Neural progenitor cell (in vitro differentiated cells): ENCODE measurements at regions not wholly inside any gene's neighbourhood (a gene's known extent, or its start where the extent isn't known, plus 50 kb on each side); places are given as distances from the start of the nearest gene placed in this dataset.

Experiments
- CTCF ChIP-seq: fragments of 200-600 bp; sonication (generic); IDR thresholded peaks from 2 replicates; pipeline ENCODE4 v1.5.1; 2017; ENCODE audit warnings: antibody characterized with exemption, mild to moderate bottlenecking
- EZH2 ChIP-seq: fragments of 200-600 bp; sonication (generic); IDR thresholded peaks from 2 replicates; pipeline ENCODE4 v1.6.1; 2017; ENCODE audit warnings: antibody characterized with exemption, mild to moderate bottlenecking, moderate library complexity

GRCh38 chr5:40367255-40367654, 312.5 kb upstream of the PTGER4 start:
- TF ChIP-seq CTCF = no peak
- no peak for TF ChIP-seq EZH2
